NCI-H2196 treated with DMSO at 0.1 percent for 48 hours (cell line): ENCODE measurements at regions not wholly inside any gene's neighbourhood (a gene's known extent, or its start where the extent isn't known, plus 50 kb on each side); places are given as distances from the start of the nearest gene placed in this dataset.
"Not testable (repeated sequence)": the region's sequence is repeated elsewhere in the genome, so short reads cannot be mapped to it uniquely, and the experiment has no call there.

Source experiments
- DNase-seq: peaks from one replicate; lab custom pipeline; 2025; ENCODE audit not compliant: unreplicated experiment; lab: John Stamatoyannopoulos, UW

DNA sequence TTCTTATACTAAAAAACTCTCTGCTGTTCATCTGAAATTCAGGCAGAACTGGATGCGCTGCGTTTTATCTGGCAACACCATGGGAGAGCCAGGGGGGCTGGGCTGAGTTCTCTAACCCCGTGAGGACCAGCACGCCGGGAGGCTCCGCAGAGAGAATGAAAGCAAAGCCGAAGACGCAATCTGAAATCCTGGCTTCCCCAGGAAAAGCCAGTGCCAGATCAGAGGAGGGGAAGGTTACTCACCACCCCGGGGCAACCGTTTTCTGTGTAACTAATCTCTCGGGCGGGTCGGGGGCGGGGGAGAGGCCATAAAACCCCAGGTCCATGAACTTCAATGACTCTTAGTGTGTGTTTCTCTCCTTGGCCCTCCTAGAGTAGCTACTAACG is 99.4 kb downstream of the SHANK2 start:
- DNase-seq, result no peak

- not testable (repeated sequence) for DNase-seq
These were observed 99.9 kb downstream of the SHANK2 start for GRCh38 chr11:71152312-71153004.

GRCh38 chr11:71151561-71151960 is 100.8 kb downstream of the SHANK2 start:
- no peak for DNase-seq

GRCh38 chr11:71150859-71151258 is 101.5 kb downstream of the SHANK2 start:
- no peak for DNase-seq

DNA sequence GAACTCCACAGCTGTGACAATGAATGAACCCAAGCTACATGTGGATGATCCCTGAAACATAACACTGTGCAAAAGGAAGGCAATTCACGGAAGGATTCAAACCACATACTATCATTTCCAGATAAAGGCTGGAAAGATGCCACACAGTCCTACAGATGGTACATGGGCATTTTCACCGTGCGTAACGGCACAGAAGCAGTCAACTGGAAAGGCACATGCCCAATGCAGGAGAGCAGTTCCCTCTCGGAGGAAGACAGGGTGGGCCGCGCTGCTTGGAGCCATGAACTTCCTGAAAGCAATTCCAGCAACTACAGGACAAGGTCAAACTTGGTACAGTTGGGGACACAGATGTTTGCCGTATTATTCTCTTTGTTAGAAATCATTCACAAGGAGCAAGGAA is 103.7 kb downstream of the SHANK2 start:
- DNase-seq, result no peak

- no peak for DNase-seq
These were observed 105.0 kb downstream of the SHANK2 start for GRCh38 chr11:71147331-71147730.

GRCh38 chr11:71146846-71147245 is 105.5 kb downstream of the SHANK2 start:
- no peak for DNase-seq

DNA sequence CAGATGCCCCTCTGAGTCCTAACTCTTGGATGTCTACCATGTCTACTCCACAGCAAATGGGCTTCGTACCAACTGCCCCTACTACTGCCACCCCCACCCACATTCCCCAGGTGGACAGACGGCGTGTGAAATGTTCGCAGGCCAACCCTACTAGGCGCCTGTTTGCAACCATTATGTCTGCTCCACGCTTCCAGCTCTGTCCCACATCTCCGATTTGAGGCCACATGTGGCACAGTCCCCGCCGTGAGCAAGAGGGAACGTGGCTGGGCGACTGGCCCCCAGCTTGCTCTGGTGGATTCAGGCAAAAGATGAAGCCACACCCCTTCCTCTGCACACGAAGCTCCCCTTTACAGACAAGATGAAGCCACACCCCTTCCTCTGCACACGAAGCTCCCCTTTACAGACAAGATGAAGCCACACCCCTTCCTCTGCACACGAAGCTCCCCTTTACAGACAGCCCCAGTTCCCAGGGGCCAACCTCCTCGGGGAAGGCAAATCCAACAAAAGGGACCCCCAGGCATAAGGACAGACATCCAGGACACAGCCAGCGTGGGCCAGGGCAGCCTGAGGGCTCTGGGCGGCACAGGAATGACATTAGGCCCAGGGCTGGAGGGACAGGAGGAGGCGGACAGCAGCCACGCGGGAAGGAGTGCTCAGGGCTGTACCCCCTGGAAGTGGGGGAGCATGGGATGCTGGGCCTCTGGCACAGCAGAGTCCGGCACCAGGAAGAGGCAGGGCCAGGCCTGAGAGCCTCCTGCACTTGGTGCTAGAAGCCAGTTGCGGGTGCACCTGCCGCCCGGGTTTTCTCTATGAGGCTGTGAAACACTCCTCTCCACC is 106.2 kb downstream of the SHANK2 start:
- DNase-seq, result no peak

DNA sequence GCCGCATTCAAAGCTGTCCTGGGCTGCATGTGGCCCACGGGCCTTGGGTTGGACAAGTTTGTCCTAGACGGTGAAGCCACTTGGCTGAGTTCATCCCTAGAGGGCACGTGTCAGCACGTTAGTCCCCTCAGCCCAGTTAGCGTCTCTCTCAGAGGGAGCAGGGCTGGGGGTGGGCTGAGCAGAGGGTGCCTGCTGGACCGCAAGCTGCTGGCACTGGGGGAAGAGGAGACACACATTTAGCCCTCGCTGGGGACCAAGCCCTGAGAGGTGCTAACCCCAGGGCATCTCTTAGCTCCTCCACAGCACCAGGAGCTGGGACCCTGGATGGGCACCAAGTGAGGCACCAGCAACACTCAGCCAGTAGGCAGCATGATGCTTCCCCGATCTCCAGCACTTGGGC is 107.0 kb downstream of the SHANK2 start:
- no peak for DNase-seq

GRCh38 chr11:71144736-71145135 is 107.6 kb downstream of the SHANK2 start:
- DNase-seq, result no peak

DNA sequence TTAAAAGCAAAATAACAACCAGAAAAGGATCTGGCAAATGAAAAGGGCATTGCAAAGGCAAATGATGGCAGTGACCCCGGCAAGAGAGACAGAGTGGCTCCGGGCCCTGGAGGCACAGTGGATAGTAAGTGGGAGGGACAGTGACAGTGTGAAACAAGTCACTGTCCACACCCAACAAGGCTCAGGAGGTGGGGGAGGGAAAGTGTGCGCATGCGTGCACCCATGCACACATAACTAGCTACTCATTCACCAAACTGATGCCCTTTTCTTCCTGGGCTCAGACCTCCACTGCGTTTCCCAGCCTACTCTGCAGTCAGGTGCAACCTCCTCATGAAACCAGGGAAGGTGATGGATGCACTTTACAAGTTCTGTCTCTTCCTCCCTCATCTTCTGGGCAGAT is 108.4 kb downstream of the SHANK2 start:
- no peak for DNase-seq

GRCh38 chr11:71140206-71140919 is 112.0 kb downstream of the SHANK2 start:
- DNase-seq, result no peak

- no peak for DNase-seq
These were observed 112.7 kb downstream of the SHANK2 start for GRCh38 chr11:71139516-71140205.

DNA sequence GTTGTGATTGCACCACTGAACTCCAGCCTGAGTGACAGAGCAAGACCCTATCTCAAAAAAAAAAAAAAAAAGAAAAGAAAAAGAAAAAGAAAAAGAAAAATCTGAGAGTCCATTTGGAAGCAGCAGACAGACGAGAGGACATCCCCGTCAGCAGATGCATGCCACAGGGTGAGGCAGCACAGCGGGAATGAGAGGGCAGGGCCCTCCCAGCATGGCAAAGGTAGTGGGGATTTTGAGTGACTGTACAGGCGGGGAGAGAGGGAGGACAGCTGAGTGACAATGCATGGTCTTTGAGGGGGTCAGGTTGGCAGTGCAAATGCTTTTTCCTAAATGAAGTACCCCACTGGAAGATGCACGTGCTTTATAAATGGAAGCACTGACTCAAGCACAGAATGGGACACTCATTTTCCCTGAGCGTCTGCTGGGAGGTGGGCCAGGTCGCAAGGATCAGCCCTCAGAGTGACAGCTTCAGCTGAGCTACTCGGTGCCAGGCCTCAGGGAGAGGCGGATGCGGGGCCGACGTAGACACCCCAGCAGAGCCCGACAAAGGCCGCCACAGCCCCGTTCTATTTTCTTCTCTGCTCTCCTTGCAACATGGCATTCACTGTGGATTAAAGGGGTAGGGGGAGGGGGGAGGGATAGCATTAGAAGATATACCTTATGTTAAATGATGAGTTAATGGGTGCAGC is 113.5 kb downstream of the SHANK2 start:
- no peak for DNase-seq

DNA sequence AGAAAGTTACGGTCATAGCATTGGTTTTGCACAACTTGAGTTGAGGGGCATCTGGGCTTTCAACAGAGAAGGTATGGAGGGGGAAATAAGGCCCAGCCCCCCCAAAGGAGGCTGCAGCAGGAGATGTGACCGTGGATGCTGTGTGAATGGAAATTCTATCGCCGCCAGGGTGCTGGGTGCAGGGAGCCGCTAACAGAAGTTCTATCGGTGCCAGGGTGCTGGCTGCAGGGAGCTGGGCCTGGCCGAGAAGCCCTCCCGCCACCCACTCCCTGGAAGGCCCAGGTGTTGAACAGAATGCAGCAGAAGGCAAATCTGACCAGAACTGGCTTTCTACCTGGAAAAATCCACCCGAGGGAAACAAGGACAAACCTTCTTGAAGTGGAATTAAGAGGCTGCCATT is 115.0 kb downstream of the SHANK2 start:
- DNase-seq, result no peak

GRCh38 chr11:71136095-71136845 is 116.1 kb downstream of the SHANK2 start:
- DNase-seq, result no peak

DNA sequence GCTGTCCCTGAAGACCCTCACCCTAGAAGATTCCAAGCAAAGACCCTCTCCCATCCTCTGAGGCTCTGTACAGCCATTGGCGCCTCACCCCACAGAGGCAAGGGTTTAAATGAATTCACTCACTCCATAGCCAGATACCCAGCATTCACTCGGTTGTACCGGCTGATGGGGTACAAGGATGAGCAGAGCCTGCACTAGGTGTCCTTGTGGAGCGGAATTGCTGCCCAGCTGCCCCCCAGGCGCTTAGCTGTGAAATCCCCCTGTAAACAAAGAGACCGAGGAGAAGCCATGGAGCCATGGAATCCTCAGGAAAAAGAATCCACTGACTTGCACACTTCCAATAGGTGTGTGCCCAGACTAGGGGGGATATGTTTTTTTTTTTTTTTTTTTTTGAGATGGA is 117.3 kb downstream of the SHANK2 start:
- no peak for DNase-seq

GRCh38 chr11:71133946-71134345 is 118.4 kb downstream of the SHANK2 start:
- no peak for DNase-seq

GRCh38 chr11:71131861-71132260 is 120.5 kb downstream of the SHANK2 start:
- no peak for DNase-seq

DNA sequence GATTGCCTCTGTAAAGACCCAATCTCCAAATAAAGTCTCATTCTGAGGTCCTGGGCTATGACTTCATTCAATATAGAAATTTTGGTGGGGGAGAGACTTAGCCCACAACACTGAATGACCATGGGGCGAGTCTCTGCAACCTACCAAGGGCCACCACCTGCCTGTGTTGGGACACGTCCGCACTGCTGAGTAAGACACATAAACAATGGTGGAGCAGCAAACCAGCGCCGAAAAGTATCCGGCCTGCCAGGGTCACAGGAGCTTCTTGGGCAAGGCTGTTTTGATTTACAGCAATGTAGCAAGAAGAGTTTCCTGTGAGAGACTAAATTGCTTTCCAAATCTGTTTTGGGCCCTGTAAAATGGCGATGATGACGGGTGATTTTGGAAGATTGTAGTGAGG is 122.3 kb downstream of the SHANK2 start:
- no peak for DNase-seq
